WTC11 (cell line): ENCODE measurements at regions not wholly inside any gene's neighbourhood (a gene's known extent, or its start where the extent isn't known, plus 50 kb on each side); places are given as distances from the start of the nearest gene placed in this dataset.
"Not testable (repeated sequence)": the region's sequence is repeated elsewhere in the genome, so short reads cannot be mapped to it uniquely, and the experiment has no call there.

Source experiments
- ATAC-seq: fragments of 200-7000 bp; cut with Tn5 transposase; 2 replicates; pipeline ENCODE4 v1.10.0; 2021; ENCODE audit warnings: mild to moderate bottlenecking, moderate library complexity
- CTCF ChIA-PET: fragments of 300-600 bp; sonication (Branson Sonifier 250); formaldehyde crosslinking; loops from one replicate; lab custom pipeline; 2021; ENCODE audit warnings: antibody characterized with exemption; lab: Charles Lee
- POLR2A ChIA-PET: fragments of 350-600 bp; sonication (Branson Sonifier 250); formaldehyde crosslinking; loops from one replicate; lab custom pipeline; 2021; ENCODE audit warnings: antibody characterized with exemption; lab: Charles Lee
- DNase-seq: peaks from one replicate; pipeline ENCODE4 v3.0.0; 2021; ENCODE audit warnings: low spot score
- H3K27ac Mint-ChIP-seq: 2 replicates; pipeline ENCODE4 v1.8.0; 2021; ENCODE audit warnings: mixed read lengths
- H3K27me3 Mint-ChIP-seq: 2 replicates; pipeline ENCODE4 v1.8.0; 2021; ENCODE audit warnings: low read depth, mild to moderate bottlenecking, moderate library complexity, mixed read lengths
- H3K36me3 Mint-ChIP-seq: 2 replicates; pipeline ENCODE4 v1.8.0; 2021; ENCODE audit warnings: mixed read lengths
- H3K4me1 Mint-ChIP-seq: 2 replicates; pipeline ENCODE4 v1.8.0; 2022; ENCODE audit warnings: mixed read lengths
- H3K4me3 Mint-ChIP-seq: 2 replicates; pipeline ENCODE4 v1.8.0; 2021; ENCODE audit warnings: mild to moderate bottlenecking, moderate library complexity, mixed read lengths
- H3K9me3 Mint-ChIP-seq: 2 replicates; pipeline ENCODE4 v1.8.0; 2021; ENCODE audit warnings: mixed read lengths
- ATF1 ChIP-seq: sonication (generic); formaldehyde crosslinking; IDR thresholded peaks from 2 replicates; pipeline ENCODE4 v1.8.1; 2023; ENCODE audit warnings: mild to moderate bottlenecking, moderate library complexity, missing genetic modification reagents
- ELF4 ChIP-seq: sonication (generic); formaldehyde crosslinking; IDR thresholded peaks from 2 replicates; pipeline ENCODE4 v1.8.1; 2022; ENCODE audit warnings: low read depth, mild to moderate bottlenecking, moderate library complexity, missing genetic modification reagents
- ESRRA ChIP-seq: sonication (generic); formaldehyde crosslinking; IDR thresholded peaks from 2 replicates; pipeline ENCODE4 v1.8.1; 2022; ENCODE audit warnings: mild to moderate bottlenecking, missing genetic modification reagents, borderline replicate concordance
- FOXJ3 ChIP-seq: sonication (generic); formaldehyde crosslinking; IDR thresholded peaks from 2 replicates; pipeline ENCODE4 v1.9.0; 2021; ENCODE audit warnings: missing genetic modification reagents, mild to moderate bottlenecking, borderline replicate concordance
- JUN ChIP-seq: sonication (generic); formaldehyde crosslinking; IDR thresholded peaks from 2 replicates; pipeline ENCODE4 v1.8.0; 2023; ENCODE audit warnings: mild to moderate bottlenecking, missing genetic modification reagents
- NR2C2 ChIP-seq: sonication (generic); formaldehyde crosslinking; IDR thresholded peaks from 2 replicates; pipeline ENCODE4 v1.8.0; 2022; ENCODE audit warnings: mild to moderate bottlenecking, missing genetic modification reagents
- ZBTB21 ChIP-seq: sonication (generic); formaldehyde crosslinking; IDR thresholded peaks from 2 replicates; pipeline ENCODE4 v1.8.1; 2023; ENCODE audit warnings: mild to moderate bottlenecking, missing genetic modification reagents, borderline replicate concordance
- ZNF219 ChIP-seq: sonication (generic); formaldehyde crosslinking; IDR thresholded peaks from 2 replicates; pipeline ENCODE4 v1.8.0; 2023; ENCODE audit warnings: missing genetic modification reagents, mild to moderate bottlenecking, borderline replicate concordance
- ZNF423 ChIP-seq: fragments of 250-450 bp; sonication (Bioruptor Pico); IDR thresholded peaks from 2 replicates; pipeline ENCODE4 v2.1.2; 2022; ENCODE audit warnings: mild to moderate bottlenecking, moderate library complexity
- ZNF671 ChIP-seq: fragments of 250-450 bp; sonication (Bioruptor Pico); IDR thresholded peaks from 2 replicates; pipeline ENCODE4 v1.8.0; 2021; ENCODE audit warnings: mild to moderate bottlenecking
- TF ChIP-seq, protein P1 (sequence below): sonication (generic); formaldehyde crosslinking; IDR thresholded peaks from 2 replicates; pipeline ENCODE4 v1.8.1; 2023; ENCODE audit warnings: mild to moderate bottlenecking, moderate library complexity, missing genetic modification reagents
- TF ChIP-seq, protein P2 (sequence below): sonication (generic); formaldehyde crosslinking; conservative IDR thresholded peaks from 2 replicates; pipeline ENCODE4 v1.8.1; 2022; ENCODE audit warnings: mild to moderate bottlenecking, missing genetic modification reagents
- TF ChIP-seq, protein P3 (sequence below): sonication (generic); formaldehyde crosslinking; IDR thresholded peaks from 2 replicates; pipeline ENCODE4 v1.8.0; 2023; ENCODE audit warnings: missing genetic modification reagents, mild to moderate bottlenecking, borderline replicate concordance
- TF ChIP-seq, protein P4 (sequence below): sonication (generic); formaldehyde crosslinking; IDR thresholded peaks from 2 replicates; pipeline ENCODE4 v1.8.1; 2023; ENCODE audit warnings: mild to moderate bottlenecking, missing genetic modification reagents

DNA sequence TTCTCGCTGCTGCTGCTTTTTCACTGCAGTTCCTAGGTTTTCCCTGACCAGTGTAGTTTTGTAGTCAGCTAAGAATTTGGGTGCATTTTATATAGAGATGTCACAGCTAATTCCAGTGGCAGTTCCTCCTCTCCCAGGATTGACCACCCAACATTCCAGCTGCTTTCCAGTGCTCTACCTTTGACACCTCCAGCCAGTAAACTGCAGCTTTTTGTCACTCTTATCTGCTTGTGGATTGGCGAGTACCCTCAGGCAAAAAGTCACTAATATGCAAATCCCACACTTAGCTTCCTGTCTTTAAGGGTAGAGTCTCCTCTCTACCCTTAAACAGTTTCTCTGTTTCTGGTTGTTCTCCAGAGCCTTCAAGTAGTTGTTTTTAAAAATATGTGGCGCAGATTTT is 146.9 kb upstream of the KCNG1 start:
- no peaks in the 10 kb centered on the region for H3K36me3 Mint-ChIP-seq
- ATAC-seq (peak; percentile 86), DNase-seq (no peak)
- peaks cover 13% of the 10 kb centered on the region for H3K4me1 Mint-ChIP-seq
- CTCF ChIA-PET = interaction anchor here (0.5 to 2.2 kb wide), 3 partner anchors 177 to 377 kb away, joined by 3 to 6 read pairs (median 4); no protein-coding TSS in a partner anchor
- no peak overlapping the region for H3K27ac Mint-ChIP-seq
- POLR2A ChIA-PET = no interaction called here
- H3K9me3 Mint-ChIP-seq = peaks cover 13% of the 10 kb centered on the region
- TF ChIP-seq ZNF423 (CRISPR knock-in tag) (no peak), JUN (CRISPR knock-in tag) (no peak), ATF1 (no peak), ZNF219 (CRISPR knock-in tag) (no peak), ELF4 (CRISPR knock-in tag) (no peak), ZBTB21 (CRISPR knock-in tag) (no peak)
- TF ChIP-seq, protein P1, sequence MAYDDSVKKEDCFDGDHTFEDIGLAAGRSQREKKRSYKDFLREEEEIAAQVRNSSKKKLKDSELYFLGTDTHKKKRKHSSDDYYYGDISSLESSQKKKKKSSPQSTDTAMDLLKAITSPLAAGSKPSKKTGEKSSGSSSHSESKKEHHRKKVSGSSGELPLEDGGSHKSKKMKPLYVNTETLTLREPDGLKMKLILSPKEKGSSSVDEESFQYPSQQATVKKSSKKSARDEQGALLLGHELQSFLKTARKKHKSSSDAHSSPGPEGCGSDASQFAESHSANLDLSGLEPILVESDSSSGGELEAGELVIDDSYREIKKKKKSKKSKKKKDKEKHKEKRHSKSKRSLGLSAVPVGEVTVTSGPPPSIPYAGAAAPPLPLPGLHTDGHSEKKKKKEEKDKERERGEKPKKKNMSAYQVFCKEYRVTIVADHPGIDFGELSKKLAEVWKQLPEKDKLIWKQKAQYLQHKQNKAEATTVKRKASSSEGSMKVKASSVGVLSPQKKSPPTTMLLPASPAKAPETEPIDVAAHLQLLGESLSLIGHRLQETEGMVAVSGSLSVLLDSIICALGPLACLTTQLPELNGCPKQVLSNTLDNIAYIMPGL (CRISPR knock-in tag) = no peak
- TF ChIP-seq, protein P2, sequence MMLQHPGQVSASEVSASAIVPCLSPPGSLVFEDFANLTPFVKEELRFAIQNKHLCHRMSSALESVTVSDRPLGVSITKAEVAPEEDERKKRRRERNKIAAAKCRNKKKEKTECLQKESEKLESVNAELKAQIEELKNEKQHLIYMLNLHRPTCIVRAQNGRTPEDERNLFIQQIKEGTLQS (CRISPR knock-in tag) = no peak
- TF ChIP-seq, protein P3, sequence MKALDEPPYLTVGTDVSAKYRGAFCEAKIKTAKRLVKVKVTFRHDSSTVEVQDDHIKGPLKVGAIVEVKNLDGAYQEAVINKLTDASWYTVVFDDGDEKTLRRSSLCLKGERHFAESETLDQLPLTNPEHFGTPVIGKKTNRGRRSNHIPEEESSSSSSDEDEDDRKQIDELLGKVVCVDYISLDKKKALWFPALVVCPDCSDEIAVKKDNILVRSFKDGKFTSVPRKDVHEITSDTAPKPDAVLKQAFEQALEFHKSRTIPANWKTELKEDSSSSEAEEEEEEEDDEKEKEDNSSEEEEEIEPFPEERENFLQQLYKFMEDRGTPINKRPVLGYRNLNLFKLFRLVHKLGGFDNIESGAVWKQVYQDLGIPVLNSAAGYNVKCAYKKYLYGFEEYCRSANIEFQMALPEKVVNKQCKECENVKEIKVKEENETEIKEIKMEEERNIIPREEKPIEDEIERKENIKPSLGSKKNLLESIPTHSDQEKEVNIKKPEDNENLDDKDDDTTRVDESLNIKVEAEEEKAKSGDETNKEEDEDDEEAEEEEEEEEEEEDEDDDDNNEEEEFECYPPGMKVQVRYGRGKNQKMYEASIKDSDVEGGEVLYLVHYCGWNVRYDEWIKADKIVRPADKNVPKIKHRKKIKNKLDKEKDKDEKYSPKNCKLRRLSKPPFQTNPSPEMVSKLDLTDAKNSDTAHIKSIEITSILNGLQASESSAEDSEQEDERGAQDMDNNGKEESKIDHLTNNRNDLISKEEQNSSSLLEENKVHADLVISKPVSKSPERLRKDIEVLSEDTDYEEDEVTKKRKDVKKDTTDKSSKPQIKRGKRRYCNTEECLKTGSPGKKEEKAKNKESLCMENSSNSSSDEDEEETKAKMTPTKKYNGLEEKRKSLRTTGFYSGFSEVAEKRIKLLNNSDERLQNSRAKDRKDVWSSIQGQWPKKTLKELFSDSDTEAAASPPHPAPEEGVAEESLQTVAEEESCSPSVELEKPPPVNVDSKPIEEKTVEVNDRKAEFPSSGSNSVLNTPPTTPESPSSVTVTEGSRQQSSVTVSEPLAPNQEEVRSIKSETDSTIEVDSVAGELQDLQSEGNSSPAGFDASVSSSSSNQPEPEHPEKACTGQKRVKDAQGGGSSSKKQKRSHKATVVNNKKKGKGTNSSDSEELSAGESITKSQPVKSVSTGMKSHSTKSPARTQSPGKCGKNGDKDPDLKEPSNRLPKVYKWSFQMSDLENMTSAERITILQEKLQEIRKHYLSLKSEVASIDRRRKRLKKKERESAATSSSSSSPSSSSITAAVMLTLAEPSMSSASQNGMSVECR (CRISPR knock-in tag) = no peak
- TF ChIP-seq, all 79 proteins: peak for 0
- H3K4me3 Mint-ChIP-seq = no peak overlapping the region
- peaks cover 58% of the 10 kb centered on the region for H3K27me3 Mint-ChIP-seq

DNA sequence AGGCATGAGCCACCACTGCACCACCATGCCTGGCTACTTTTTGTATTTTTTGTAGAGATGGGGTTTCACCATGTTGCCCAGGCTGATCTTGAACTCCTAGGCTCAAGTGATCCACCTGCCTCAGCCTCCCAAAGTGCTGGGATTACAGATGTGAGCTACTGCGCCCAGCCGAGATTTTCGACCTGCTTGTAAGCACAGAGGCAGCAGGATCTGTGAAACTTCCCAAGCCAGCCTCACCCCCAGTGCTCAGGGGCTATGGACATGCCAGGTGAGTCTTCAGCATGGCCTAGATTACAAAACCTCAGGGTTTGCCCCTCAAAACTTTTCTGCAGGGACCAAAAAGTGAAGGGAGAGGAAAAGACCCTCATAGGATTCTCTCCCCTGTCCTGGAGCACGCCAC is 145.0 kb upstream of the KCNG1 start:
- H3K36me3 Mint-ChIP-seq = not testable (repeated sequence)

DNA sequence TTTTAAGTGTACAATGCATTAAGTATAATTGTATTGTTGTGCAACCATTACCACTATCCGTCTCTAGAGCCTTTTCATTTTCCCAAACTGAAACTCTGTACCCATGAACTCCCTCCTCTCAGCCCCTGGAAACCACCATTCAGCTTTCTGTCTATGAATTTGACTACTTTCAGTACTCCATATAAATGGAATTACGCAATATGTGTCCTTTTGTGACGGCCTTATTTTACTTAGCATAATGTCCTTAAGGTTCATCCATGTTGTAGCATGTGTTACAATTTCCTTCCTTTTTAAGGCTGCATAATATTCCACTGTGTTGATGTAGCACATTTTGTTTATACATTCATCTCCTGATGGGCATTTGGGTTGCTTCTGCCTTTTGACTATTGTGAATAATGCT is 143.6 kb upstream of the KCNG1 start:
- Mint-ChIP-seq H3K4me1 (peaks cover 13% of the 10 kb centered on the region), H3K27me3 (peaks cover 41% of the 10 kb centered on the region), H3K36me3 (no peaks in the 10 kb centered on the region), H3K4me3 (no peak overlapping the region), H3K9me3 (peaks cover 7% of the 10 kb centered on the region), H3K27ac (no peak overlapping the region)
- no peak for ATAC-seq
- CTCF ChIA-PET = interaction anchor here (0.7 kb wide), 1 partner anchor 151 kb away, joined by 4 read pairs; no protein-coding TSS in a partner anchor
- DNase-seq = no peak
- POLR2A ChIA-PET = no interaction called here
- TF ChIP-seq, protein P4, sequence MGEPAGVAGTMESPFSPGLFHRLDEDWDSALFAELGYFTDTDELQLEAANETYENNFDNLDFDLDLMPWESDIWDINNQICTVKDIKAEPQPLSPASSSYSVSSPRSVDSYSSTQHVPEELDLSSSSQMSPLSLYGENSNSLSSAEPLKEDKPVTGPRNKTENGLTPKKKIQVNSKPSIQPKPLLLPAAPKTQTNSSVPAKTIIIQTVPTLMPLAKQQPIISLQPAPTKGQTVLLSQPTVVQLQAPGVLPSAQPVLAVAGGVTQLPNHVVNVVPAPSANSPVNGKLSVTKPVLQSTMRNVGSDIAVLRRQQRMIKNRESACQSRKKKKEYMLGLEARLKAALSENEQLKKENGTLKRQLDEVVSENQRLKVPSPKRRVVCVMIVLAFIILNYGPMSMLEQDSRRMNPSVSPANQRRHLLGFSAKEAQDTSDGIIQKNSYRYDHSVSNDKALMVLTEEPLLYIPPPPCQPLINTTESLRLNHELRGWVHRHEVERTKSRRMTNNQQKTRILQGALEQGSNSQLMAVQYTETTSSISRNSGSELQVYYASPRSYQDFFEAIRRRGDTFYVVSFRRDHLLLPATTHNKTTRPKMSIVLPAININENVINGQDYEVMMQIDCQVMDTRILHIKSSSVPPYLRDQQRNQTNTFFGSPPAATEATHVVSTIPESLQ (CRISPR knock-in tag) = no peak
- TF ChIP-seq ESRRA (CRISPR knock-in tag) (no peak), NR2C2 (CRISPR knock-in tag) (no peak), FOXJ3 (CRISPR knock-in tag) (no peak), ZNF671 (CRISPR knock-in tag) (no peak)
- TF ChIP-seq, protein P1 (CRISPR knock-in tag) = no peak

More for the DNA sequence above, 145.0 kb upstream of the KCNG1 start:
- Mint-ChIP-seq H3K4me1 (peaks cover 13% of the 10 kb centered on the region), H3K27me3 (peaks cover 48% of the 10 kb centered on the region)
- DNase-seq, ATAC-seq, POLR2A ChIA-PET, H3K27ac Mint-ChIP-seq, H3K9me3 Mint-ChIP-seq, H3K4me3 Mint-ChIP-seq: not testable (repeated sequence)
- CTCF ChIA-PET = interaction anchor here (1.6 kb wide), 1 partner anchor 153 kb away, joined by 3 read pairs; no protein-coding TSS in a partner anchor
